LoVo (cell line): ENCODE measurements at regions not wholly inside any gene's neighbourhood (a gene's known extent, or its start where the extent isn't known, plus 50 kb on each side); places are given as distances from the start of the nearest gene placed in this dataset.

Experiments used
- DNase-seq: peaks from one replicate; pipeline ENCODE4 v3.0.0-alpha.2; 2016; ENCODE audit warnings: low spot score

- no peak for DNase-seq
Measured at GRCh38 chr20:41881466-41882046, 263.4 kb upstream of the CHD6 start.

DNA sequence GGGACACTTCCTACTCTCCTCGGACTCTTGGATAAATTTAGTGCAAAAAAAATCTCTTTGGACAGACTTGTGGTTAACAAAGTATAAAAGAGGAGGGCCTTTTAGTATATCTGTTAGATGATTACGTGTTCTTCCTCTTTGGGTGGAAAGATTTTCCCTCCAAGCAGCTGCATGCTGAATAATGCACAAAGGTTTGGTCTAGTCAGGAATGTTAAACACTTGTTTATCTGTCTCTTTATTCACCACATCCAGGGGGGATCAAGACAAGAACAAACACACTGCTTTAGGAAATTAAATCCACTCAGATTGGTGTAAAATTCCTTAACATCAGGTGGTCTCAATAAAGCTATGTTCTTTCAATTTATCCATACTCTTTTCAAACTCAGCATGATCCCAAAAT lies 260.9 kb upstream of the CHD6 start:
- DNase-seq, result no peak

- no peak for DNase-seq
Measured at GRCh38 chr20:41877911-41878310, 259.7 kb upstream of the CHD6 start.

DNA sequence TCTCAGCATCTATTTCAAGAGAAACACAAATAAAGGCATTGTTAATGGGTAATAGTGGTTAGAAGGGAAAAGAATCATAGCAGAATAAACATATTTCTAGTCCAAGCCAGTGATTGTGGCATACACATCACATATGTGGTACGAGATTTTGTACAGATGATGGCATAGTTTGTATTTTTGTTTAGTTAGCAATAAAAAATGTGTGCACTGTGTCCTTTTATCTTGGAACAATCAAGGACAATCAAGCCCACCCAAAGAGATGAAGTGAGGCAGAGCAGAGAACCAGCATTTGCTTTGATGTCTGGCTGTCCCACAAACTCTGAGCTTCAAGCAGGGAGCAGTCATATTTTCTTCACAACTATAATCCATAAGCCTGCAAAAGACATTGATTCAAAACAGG lies 256.5 kb upstream of the CHD6 start:
- no peak for DNase-seq

DNA sequence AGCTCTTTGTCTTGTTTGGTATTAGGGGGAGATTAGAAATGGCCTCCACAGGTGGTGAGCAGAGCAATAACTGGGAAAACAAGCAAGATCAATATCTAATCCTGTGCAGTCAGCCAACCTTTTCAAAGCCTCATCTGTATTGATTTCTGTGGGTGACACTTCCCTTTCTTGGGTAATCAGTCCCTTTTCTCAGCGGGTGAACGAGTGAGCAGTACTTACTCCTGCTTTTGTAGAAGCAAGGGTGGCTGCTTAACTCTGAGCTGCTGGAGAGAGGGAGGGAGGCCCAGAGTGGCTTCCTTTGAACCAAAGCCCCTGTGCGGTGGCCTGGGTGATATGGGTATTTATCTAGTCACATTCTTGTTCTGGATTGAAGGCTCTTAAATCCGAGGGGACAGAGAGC lies 254.8 kb upstream of the CHD6 start:
- DNase-seq, result no peak

- no peak for DNase-seq
Measured at GRCh38 chr20:41870869-41871462, 252.8 kb upstream of the CHD6 start.

DNA sequence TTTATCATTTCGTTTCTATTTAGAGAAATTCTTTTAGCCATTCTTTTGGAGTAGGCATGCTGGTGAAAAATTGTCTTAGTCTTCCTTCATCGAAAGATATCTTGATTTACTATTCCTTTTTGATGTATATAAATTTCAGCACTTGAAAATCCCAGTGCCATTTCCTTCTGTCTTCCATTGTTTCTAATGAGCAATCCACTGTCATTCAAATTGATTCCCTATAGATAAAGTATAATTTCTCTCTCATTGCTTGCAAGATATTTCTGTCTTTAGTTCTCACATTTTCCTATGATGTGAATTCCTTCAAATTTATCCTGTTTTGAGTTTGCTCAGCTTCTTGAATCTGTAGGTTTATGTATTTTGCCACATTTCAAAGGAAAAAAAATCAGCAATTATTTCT lies 251.1 kb upstream of the CHD6 start:
- DNase-seq, result no peak

DNA sequence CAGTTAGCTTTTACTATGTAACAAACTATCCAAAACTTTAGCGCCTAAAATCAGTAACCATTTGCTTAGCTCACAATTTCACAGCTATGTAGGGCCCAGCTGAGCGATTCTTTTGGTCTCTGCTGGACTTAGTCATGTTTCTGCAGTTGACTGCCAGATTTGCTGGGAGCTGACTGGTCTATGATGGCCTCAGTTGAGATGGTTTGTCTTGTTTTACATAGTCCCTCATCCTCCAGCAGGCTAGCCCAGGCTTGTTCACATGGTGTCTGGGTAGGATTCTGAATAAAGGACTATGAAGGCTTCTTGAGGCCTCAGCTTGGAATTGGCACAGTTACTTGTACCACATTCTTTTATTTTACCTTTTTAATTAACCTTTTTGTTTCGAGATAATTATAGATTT lies 247.8 kb upstream of the CHD6 start:
- no peak for DNase-seq

GRCh38 chr20:41862476-41862875 lies 244.3 kb upstream of the CHD6 start:
- no peak for DNase-seq

GRCh38 chr20:41861772-41862422 lies 243.7 kb upstream of the CHD6 start:
- no peak for DNase-seq

DNA sequence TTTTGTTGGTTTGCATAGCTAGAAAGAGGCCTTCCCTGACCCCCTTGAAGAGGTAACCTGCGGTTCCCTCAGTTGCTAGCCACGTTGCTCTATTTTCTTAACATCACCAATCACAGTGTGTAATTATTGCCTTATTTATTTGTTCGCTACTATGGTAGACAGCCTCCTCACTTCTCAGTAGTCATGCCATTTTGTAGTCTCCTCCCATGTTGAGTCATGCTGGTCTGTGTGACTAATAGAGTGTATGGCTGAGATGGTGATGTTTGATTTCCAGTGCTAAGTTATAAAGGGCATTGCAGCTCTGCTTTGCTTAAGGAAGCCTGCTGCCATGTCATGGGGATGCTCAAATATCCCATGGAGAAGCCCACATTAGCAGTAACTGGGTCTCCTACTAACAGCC lies 236.6 kb upstream of the CHD6 start:
- peak; percentile 11 for DNase-seq

- no peak for DNase-seq
Measured at GRCh38 chr20:41853806-41854205, 235.6 kb upstream of the CHD6 start.

- no peak for DNase-seq
Measured at GRCh38 chr20:41848180-41848579, 230.0 kb upstream of the CHD6 start.

GRCh38 chr20:41837669-41838224 lies 219.6 kb upstream of the CHD6 start:
- no peak for DNase-seq

DNA sequence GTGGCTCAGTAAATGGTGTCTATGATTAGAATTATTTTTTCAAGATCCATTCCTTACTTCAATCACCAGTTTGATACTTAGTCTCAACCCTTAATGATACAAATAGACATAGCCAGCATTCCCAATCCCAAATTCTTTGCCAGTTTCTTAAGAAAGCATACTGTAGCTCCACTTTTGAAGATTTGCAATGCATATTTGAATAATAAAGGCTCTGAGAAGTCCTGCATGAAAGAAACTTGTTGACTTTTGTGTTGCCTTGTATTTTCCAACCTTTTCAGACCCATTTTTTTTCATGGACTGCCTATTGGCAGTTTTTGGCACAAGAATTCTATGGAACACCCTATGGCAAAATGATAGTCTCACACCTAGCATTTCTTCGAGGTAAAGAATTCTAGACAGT lies 215.6 kb upstream of the CHD6 start:
- no peak for DNase-seq

GRCh38 chr20:41830702-41831101 lies 212.5 kb upstream of the CHD6 start:
- no peak for DNase-seq

DNA sequence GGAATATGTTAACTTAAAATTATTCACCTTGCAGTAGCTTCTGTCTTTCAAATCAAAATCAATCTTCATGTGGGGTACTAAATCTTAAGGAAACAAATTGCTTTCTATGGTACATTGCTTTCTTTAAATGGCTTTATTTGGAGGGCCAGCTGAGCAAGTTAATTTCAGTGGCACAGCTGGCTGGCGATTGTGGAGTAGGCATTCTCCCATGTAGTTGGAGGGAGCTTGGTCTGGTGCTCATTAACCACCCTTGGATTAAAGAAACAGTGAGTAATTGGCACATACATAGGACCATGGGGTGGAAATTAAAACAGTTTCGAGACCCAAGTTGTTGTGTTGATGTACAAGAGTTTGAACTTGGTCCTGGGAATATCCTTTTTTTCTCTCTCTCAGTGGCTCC lies 201.3 kb upstream of the CHD6 start:
- no peak for DNase-seq

DNA sequence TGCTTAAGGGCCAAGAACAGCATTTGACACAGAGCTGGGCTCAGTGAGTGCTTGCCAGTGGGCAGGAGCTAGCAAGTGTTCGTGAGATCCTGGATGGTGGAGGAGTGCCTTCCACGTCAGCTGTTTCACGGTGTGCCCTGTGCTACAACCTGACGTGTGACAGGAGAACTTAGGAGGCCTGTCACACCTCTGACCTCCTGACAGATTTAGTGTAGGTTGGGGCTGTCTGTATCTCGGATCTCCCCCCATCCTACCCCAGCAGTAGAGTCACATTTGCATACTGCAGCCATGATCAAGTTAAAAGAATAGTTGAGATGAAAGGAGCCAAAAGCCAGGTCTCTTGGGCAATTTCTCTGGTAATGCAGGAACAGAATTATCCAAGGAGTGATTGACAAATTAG lies 200.8 kb upstream of the CHD6 start:
- DNase-seq, result no peak

GRCh38 chr20:41818369-41818768 lies 200.2 kb upstream of the CHD6 start:
- no peak for DNase-seq

- no peak for DNase-seq
Measured at GRCh38 chr20:41811456-41811855, 193.3 kb upstream of the CHD6 start.

- no peak for DNase-seq
Measured at GRCh38 chr20:41800040-41800439, 181.9 kb upstream of the CHD6 start.

DNA sequence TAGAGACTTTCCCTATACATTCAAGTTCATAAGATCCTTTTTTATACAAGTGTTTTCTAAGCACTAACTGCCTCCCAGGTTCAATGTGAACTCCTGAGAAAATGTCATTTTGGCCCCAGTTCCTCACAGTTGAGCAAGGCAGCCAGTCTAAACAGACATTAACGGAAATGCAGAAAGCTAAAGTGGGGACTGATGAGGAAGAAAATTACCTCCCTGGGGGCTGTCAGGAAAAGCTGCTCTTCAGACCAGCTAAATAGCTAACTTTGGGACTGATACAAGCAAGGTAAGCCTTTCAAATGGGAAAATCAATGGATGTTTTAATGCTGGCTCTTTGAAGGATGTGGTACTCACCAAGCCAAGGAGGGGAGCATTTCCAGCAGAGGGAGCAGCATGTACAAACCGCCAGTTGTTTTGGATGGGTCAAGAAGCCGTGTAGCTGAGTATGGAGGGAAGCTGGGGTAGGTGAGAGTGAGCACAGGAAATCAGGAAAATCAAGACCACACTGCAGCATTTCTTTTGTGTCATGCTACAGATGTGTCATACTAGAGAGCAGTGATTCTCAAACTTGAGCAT lies 180.8 kb upstream of the CHD6 start:
- no peak for DNase-seq

DNA sequence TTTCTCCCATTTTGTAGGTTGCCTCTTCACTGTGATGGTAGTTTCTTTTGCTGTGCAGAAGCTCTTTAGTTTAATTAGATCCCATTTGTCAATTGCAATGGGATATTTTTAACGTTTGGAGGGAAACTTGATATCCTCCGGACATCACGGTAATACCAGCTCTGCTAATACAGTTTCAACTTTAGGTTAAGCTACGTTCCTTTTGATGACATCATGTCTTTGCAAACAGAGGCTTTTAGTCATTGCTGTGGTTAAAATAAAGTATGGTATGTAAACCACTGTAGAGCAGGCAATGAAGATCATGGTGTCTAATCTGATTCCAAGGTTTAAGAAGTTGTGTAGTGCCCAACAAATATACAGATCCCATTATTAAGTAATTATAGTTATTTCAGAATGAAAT lies 168.0 kb upstream of the CHD6 start:
- no peak for DNase-seq
